ENCODE measurements at regions not wholly inside any gene's neighbourhood (a gene's known extent, or its start where the extent isn't known, plus 50 kb on each side); places are given as distances from the start of the nearest gene placed in this dataset.

DNA sequence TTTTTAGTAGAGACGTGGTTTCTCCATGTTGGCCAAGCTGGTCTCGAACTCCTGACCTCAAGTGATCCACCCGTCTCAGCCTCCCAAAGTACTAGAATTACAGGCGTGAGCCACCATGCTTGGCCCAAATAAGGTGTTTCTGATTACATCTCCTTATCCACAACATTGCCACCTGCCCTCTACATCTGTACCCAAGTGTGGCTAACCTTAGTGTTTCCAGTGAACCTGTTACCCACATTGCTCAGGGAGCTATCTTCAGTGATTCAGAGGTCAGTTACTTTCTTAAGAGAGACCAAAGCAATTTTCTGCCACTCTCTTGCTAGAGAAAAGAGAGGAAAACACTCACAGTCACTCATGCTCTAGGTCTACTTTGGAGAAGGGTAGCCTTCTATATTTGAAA is 115.0 kb upstream of the SLC39A10 start:
- intact Hi-C loops (cut with micrococcal nuclease): no loop called here
- RAD21 ChIA-PET (ENCODE audit: low non-redundant PET in 1 of 2, low total read pairs in 2 of 2, uncharacterized antibody in 2 of 2, unreplicated experiment in 2 of 2): no interaction called here

More for the DNA sequence above, 115.0 kb upstream of the SLC39A10 start:
- Histone ChIP-seq H3K9ac (ENCODE audit: low read length) (no peak overlapping the region), H3K27me3 (ENCODE audit: insufficient read depth, low read length) (no peaks in the 10 kb centered on the region), H3K4me1 (ENCODE audit: control insufficient read depth in 1 of 2, insufficient read depth in 2 of 2, low read length in 2 of 2) (peaks cover 4 to 6% of the 10 kb centered on the region in 2 experiments; a peak in 3 of 4 replicates), H3K36me3 (ENCODE audit: control insufficient read depth in 1 of 2, insufficient read depth in 2 of 2, low read length in 2 of 2) (no peaks in the 10 kb centered on the region), H3K4me2 (ENCODE audit: low read length) (no peak overlapping the region), H2AFZ (ENCODE audit: low read depth, low read length, poor library complexity, severe bottlenecking) (no peak overlapping the region), H3K79me2 (ENCODE audit: insufficient read depth, low read length) (no peaks in the 10 kb centered on the region), H4K20me1 (ENCODE audit: insufficient read depth) (no peaks in the 10 kb centered on the region), H3K9me3 (ENCODE audit: control insufficient read depth in 1 of 2, insufficient read depth in 1 of 2, low read depth in 1 of 2, low read length in 2 of 2) (no peaks in the 10 kb centered on the region), H3K27ac (ENCODE audit: low read depth, low read length) (no peak overlapping the region), H3K4me3 (replicated peaks in 1 of 2; ENCODE audit: low read depth in 1 of 2, low read length in 2 of 2) (no peak overlapping the region), H3K9me2 (ENCODE audit: insufficient read depth) (no peaks in the 10 kb centered on the region)
- ChIA-PET CTCF (no interaction called here), POLR2A (no interaction called here)
- BruUV-seq (replicated peaks): no TSS peak
- ATAC-seq (no peak), DNase-seq (ENCODE audit: low read depth, low spot score) (no peak)
- TF ChIP-seq EZH2phosphoT487 (IDR thresholded peaks at IDR 0.05; ENCODE audit: borderline replicate concordance) (no peak), SRF (IDR thresholded peaks at IDR 0.05; ENCODE audit: low read depth) (no peak), CEBPB (IDR thresholded peaks at IDR 0.05; ENCODE audit: low read depth) (no peak), TCF7L2 (IDR thresholded peaks at IDR 0.05; ENCODE audit: borderline replicate concordance, extremely low read depth, insufficient read depth, insufficient read length) (no peak), YY1 (IDR thresholded peaks at IDR 0.05; ENCODE audit: extremely low read depth, insufficient replicate concordance, low read depth, low read length) (no peak), EZH2 (IDR thresholded peaks at IDR 0.05) (no peak), RAD21 (IDR thresholded peaks at IDR 0.05; ENCODE audit: low read depth) (no peak), JUND (IDR thresholded peaks at IDR 0.05) (no peak), EGR1 (IDR thresholded peaks at IDR 0.05; ENCODE audit: low read depth) (no peak)
- TF ChIP-seq, protein P1, sequence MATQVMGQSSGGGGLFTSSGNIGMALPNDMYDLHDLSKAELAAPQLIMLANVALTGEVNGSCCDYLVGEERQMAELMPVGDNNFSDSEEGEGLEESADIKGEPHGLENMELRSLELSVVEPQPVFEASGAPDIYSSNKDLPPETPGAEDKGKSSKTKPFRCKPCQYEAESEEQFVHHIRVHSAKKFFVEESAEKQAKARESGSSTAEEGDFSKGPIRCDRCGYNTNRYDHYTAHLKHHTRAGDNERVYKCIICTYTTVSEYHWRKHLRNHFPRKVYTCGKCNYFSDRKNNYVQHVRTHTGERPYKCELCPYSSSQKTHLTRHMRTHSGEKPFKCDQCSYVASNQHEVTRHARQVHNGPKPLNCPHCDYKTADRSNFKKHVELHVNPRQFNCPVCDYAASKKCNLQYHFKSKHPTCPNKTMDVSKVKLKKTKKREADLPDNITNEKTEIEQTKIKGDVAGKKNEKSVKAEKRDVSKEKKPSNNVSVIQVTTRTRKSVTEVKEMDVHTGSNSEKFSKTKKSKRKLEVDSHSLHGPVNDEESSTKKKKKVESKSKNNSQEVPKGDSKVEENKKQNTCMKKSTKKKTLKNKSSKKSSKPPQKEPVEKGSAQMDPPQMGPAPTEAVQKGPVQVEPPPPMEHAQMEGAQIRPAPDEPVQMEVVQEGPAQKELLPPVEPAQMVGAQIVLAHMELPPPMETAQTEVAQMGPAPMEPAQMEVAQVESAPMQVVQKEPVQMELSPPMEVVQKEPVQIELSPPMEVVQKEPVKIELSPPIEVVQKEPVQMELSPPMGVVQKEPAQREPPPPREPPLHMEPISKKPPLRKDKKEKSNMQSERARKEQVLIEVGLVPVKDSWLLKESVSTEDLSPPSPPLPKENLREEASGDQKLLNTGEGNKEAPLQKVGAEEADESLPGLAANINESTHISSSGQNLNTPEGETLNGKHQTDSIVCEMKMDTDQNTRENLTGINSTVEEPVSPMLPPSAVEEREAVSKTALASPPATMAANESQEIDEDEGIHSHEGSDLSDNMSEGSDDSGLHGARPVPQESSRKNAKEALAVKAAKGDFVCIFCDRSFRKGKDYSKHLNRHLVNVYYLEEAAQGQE (IDR thresholded peaks at IDR 0.05; ENCODE audit: low read depth): no peak

Measured in HCT116 (cell line).